ENCODE measurements at regions not wholly inside any gene's neighbourhood (a gene's known extent, or its start where the extent isn't known, plus 50 kb on each side); places are given as distances from the start of the nearest gene placed in this dataset.
"Not testable (repeated sequence)": the region's sequence is repeated elsewhere in the genome, so short reads cannot be mapped to it uniquely, and the experiment has no call there.

DNA sequence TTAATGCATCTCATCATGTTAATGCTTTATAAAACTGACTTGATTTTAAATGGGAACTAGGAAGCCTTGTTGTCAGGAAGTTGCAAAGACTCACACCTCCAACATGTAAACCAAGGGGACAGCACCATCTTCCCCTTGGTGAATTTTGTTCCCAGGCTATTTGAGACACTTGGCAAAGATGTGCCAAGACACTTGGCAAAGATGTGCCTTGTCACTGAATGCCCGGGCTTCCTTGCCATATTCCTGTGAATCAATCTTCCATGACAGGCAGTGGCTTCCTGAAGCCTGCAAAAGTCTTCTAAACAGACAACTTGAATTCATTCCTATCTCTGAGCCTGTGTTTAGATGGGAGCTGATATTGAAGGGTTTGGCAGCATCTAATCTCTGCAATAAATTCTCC, 465.4 kb upstream of the C16orf82 start:
- no peak overlapping the region for H3K4me3 ChIP-seq (ENCODE audit: low read depth, low read length)
- DNase-seq (ENCODE audit: low read depth) = no peak
- no peak for TF ChIP-seq CTCF (IDR thresholded peaks at IDR 0.05; ENCODE audit: control insufficient read depth, extremely low read depth, insufficient read depth)

DNA sequence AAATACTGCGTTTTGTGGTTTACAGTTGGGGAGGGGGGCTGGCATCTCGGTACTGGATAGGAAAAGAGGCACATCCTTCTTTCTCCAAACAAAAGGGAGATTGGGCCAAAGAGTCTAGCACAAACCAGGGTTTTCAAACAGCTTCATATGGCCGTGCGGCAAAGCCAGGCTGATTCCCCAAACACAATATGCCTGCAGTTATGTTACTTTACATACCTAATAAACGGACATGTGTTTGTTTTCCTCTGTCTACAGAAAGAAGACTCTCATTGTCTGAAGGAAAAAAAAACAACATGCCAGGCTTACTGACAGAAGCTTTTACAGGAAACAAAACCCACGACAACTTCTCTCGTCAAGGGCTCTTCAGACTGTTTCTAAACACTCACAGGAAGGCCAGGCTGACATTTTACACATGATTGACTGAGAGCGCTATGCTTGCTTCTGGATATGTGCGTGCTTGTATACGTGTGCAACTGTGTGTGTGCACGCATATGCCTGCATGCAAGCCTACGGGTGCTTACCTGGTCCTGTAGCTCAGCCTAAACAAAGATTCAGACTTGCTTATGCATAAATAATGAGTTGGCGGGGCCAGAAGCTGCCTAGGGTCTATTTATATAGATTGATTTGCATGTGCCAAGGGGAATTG, 461.0 kb upstream of the C16orf82 start:
- no peak overlapping the region for H3K4me3 ChIP-seq (ENCODE audit: low read depth, low read length)
- DNase-seq (ENCODE audit: low read depth) = no peak
- no peak for TF ChIP-seq CTCF (IDR thresholded peaks at IDR 0.05; ENCODE audit: control insufficient read depth, extremely low read depth, insufficient read depth)

GRCh38 chr16:26606381-26607150, 460.2 kb upstream of the C16orf82 start:
- DNase-seq (ENCODE audit: low read depth) = no peak
- H3K4me3 ChIP-seq (ENCODE audit: low read depth, low read length) = no peak overlapping the region
- no peak for TF ChIP-seq CTCF (IDR thresholded peaks at IDR 0.05; ENCODE audit: control insufficient read depth, extremely low read depth, insufficient read depth)

GRCh38 chr16:26614237-26614841, 452.4 kb upstream of the C16orf82 start:
- TF ChIP-seq CTCF (IDR thresholded peaks at IDR 0.05; ENCODE audit: control insufficient read depth, extremely low read depth, insufficient read depth) = no peak
- no peak for DNase-seq (ENCODE audit: low read depth)
- no peak overlapping the region for H3K4me3 ChIP-seq (ENCODE audit: low read depth, low read length)

DNA sequence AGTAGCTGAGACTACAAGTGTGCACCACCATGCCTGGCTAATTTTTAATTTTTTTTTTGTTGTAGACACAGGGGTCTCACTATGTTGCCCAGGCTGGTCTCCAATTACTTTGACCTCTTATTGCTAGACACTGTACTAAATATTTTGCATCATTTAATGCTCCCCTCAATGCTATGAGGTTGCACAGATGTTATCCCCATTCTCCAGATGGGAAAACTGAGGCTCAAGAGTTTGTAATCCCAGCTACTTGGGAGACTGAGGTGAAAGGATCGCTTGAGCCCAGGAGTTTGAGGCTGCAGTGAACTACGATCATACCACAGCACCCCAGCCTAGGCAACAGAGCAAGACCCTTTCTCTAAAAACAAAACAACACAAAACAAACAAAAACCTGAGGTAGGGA, 443.3 kb upstream of the C16orf82 start:
- no peak overlapping the region for H3K4me3 ChIP-seq (ENCODE audit: low read depth, low read length)
- no peak for DNase-seq (ENCODE audit: low read depth)
- TF ChIP-seq CTCF (IDR thresholded peaks at IDR 0.05; ENCODE audit: control insufficient read depth, extremely low read depth, insufficient read depth) = no peak

DNA sequence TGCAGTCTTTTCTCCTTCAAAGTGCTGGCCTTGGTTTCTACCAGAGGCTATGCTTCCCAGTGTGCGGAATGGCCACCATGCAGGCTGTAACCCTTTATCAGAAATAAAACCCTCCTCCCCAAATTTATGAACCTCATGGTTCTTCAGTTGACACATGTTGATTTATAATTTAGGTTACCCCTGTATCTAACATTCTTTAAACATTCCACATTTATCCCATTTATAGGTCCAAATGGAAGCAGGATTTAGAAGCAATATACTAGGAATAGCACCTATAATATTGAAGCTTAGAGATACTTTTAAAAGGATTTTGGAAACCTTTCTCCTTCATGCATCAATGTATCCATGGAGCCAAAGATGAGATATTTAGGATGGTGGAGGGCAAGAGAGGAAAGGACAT, 438.8 kb upstream of the C16orf82 start:
- no peak for TF ChIP-seq CTCF (IDR thresholded peaks at IDR 0.05; ENCODE audit: control insufficient read depth, extremely low read depth, insufficient read depth)
- no peak overlapping the region for H3K4me3 ChIP-seq (ENCODE audit: low read depth, low read length)
- DNase-seq (ENCODE audit: low read depth) = no peak

GRCh38 chr16:26631365-26631764, 435.4 kb upstream of the C16orf82 start:
- DNase-seq (ENCODE audit: low read depth); H3K4me3 ChIP-seq (ENCODE audit: low read depth, low read length): not testable (repeated sequence)
